ENCODE measurements at regions not wholly inside any gene's neighbourhood (a gene's known extent, or its start where the extent isn't known, plus 50 kb on each side); places are given as distances from the start of the nearest gene placed in this dataset.

DNA sequence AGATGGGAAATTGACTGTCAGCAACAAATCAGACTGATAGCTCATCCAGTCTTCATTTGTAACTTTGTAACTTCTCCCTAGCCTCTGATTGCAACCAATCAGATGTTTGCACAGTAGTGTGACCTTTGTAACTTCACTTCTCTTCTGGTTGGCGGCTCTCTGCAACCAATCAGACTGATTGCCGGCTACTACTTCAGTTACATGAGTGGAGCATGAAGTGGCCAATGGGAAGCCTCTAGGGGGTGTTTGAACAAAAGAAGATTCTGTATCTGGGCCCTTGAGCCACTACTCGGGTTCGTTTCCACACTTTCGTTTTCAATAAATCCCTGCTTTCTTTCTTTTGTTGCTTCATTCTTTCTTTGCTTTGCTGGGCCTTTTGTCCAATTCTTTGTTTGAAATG, 1285.8 kb downstream of the TECRL start:
- no peaks in the 10 kb centered on the region for H3K36me3 ChIP-seq (ENCODE audit: insufficient read depth)
- no peak for DNase-seq (ENCODE audit: low spot score)
- Mint-ChIP-seq H3K9me3 (peaks cover 4% of the 10 kb centered on the region; the same call in 2 of the 3 replicates), H3K36me3 (ENCODE audit: low read depth) (no peaks in the 10 kb centered on the region), H3K27ac (no peak overlapping the region), H3K4me3 (no peak overlapping the region), H3K4me1 (no peaks in the 10 kb centered on the region), H3K27me3 (ENCODE audit: insufficient read depth, low read depth, poor library complexity) (no peaks in the 10 kb centered on the region)
- no peaks in the 10 kb centered on the region for H3K27me3 ChIP-seq (ENCODE audit: insufficient read depth)
- no peak for ATAC-seq
- no peaks in the 10 kb centered on the region for H3K79me2 ChIP-seq (replicated peaks; ENCODE audit: insufficient read depth)
- no peak overlapping the region for H3K4me2 ChIP-seq
- no peak overlapping the region for H3K27ac ChIP-seq (ENCODE audit: low read depth)
- no peak for TF ChIP-seq CREB1 (CRISPR knock-in tag; IDR thresholded peaks at IDR 0.05; ENCODE audit: low read depth)
- TF ChIP-seq ZNF462 (CRISPR knock-in tag; IDR thresholded peaks at IDR 0.05): no peak
- no peak for TF ChIP-seq CTCF (conservative IDR thresholded peaks at IDR 0.05; ENCODE audit: low read depth in 2 of 2)
- no peak for TF ChIP-seq NANOG (IDR thresholded peaks at IDR 0.05; ENCODE audit: borderline replicate concordance)
- TF ChIP-seq POLR2AphosphoS5 (IDR thresholded peaks at IDR 0.05; ENCODE audit: low read depth): no peak
- TF ChIP-seq, protein P1, sequence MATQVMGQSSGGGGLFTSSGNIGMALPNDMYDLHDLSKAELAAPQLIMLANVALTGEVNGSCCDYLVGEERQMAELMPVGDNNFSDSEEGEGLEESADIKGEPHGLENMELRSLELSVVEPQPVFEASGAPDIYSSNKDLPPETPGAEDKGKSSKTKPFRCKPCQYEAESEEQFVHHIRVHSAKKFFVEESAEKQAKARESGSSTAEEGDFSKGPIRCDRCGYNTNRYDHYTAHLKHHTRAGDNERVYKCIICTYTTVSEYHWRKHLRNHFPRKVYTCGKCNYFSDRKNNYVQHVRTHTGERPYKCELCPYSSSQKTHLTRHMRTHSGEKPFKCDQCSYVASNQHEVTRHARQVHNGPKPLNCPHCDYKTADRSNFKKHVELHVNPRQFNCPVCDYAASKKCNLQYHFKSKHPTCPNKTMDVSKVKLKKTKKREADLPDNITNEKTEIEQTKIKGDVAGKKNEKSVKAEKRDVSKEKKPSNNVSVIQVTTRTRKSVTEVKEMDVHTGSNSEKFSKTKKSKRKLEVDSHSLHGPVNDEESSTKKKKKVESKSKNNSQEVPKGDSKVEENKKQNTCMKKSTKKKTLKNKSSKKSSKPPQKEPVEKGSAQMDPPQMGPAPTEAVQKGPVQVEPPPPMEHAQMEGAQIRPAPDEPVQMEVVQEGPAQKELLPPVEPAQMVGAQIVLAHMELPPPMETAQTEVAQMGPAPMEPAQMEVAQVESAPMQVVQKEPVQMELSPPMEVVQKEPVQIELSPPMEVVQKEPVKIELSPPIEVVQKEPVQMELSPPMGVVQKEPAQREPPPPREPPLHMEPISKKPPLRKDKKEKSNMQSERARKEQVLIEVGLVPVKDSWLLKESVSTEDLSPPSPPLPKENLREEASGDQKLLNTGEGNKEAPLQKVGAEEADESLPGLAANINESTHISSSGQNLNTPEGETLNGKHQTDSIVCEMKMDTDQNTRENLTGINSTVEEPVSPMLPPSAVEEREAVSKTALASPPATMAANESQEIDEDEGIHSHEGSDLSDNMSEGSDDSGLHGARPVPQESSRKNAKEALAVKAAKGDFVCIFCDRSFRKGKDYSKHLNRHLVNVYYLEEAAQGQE (IDR thresholded peaks at IDR 0.05; ENCODE audit: unreplicated experiment): no peak
- TF ChIP-seq ZNF331 (CRISPR knock-in tag; IDR thresholded peaks at IDR 0.05; ENCODE audit: low read depth): no peak
- no peak for TF ChIP-seq ZNF114 (CRISPR knock-in tag; IDR thresholded peaks at IDR 0.05)
- no peak for TF ChIP-seq STAT1 (IDR thresholded peaks at IDR 0.05; ENCODE audit: unreplicated experiment)
- TF ChIP-seq EZH2phosphoT487 (IDR thresholded peaks at IDR 0.05; ENCODE audit: unreplicated experiment): no peak
- no peak for TF ChIP-seq JUNB (IDR thresholded peaks at IDR 0.05; ENCODE audit: unreplicated experiment)
- TF ChIP-seq, protein P2, sequence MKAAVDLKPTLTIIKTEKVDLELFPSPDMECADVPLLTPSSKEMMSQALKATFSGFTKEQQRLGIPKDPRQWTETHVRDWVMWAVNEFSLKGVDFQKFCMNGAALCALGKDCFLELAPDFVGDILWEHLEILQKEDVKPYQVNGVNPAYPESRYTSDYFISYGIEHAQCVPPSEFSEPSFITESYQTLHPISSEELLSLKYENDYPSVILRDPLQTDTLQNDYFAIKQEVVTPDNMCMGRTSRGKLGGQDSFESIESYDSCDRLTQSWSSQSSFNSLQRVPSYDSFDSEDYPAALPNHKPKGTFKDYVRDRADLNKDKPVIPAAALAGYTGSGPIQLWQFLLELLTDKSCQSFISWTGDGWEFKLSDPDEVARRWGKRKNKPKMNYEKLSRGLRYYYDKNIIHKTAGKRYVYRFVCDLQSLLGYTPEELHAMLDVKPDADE (IDR thresholded peaks at IDR 0.05): no peak
- no peak overlapping the region for H3K4me3 ChIP-seq
- no peaks in the 10 kb centered on the region for H3K9me2 ChIP-seq (ENCODE audit: insufficient read depth)
- H3K4me1 ChIP-seq (ENCODE audit: insufficient read depth): no peaks in the 10 kb centered on the region
- no peaks in the 10 kb centered on the region for H4K20me1 ChIP-seq (replicated peaks; ENCODE audit: insufficient read depth)
- H2AFZ ChIP-seq: peak overlapping the region; percentile 77; the same call in 1 of the 2 replicates
- H3F3A ChIP-seq (replicated peaks; ENCODE audit: low read depth): no peaks in the 10 kb centered on the region
